AG04450 (cell line): ENCODE measurements at regions not wholly inside any gene's neighbourhood (a gene's known extent, or its start where the extent isn't known, plus 50 kb on each side); places are given as distances from the start of the nearest gene placed in this dataset.
"Not testable (repeated sequence)": the region's sequence is repeated elsewhere in the genome, so short reads cannot be mapped to it uniquely, and the experiment has no call there.

Experiments
- CTCF ChIA-PET: fragments of 300-600, 350-600 bp; formaldehyde crosslinking; extraction: SDS; loops from one replicate; lab custom pipeline; 2022; ENCODE audit warnings: antibody characterized with exemption, inconsistent platforms; lab: Charles Lee
- POLR2A ChIA-PET: fragments of 350-600 bp; formaldehyde crosslinking; extraction: SDS; loops from one replicate; lab custom pipeline; 2021; ENCODE audit warnings: antibody characterized with exemption, inconsistent platforms; lab: Yijun Ruan, JAX
- DNase-seq: peaks from one replicate; pipeline ENCODE4 v3.0.0-alpha.2; 2011; ENCODE audit warnings: low read depth, low spot score
- H3K27ac ChIP-seq: one replicate; pipeline ENCODE4 v1.5.1; 2012; ENCODE audit warnings: low read depth, low read length, control low read depth
- H3K27me3 ChIP-seq: one replicate; pipeline ENCODE4 v1.6.0; 2012; ENCODE audit warnings: low read length; ENCODE audit not compliant: control insufficient read depth, insufficient read depth
- H3K4me3 ChIP-seq: 2 replicates; pipeline ENCODE4 v1.5.1; 2011; ENCODE audit warnings: mild to moderate bottlenecking, low read depth, low read length, control low read depth
- H3K9me3 ChIP-seq: 2 replicates; pipeline ENCODE4 v1.5.1; 2012; ENCODE audit warnings: low read length; ENCODE audit not compliant: control insufficient read depth, insufficient read depth
- TF ChIP-seq, protein P1 (sequence below): IDR thresholded peaks from 2 replicates; pipeline ENCODE4 v1.5.1; 2011; ENCODE audit warnings: low read depth, low read length, control low read depth, inconsistent platforms

DNA sequence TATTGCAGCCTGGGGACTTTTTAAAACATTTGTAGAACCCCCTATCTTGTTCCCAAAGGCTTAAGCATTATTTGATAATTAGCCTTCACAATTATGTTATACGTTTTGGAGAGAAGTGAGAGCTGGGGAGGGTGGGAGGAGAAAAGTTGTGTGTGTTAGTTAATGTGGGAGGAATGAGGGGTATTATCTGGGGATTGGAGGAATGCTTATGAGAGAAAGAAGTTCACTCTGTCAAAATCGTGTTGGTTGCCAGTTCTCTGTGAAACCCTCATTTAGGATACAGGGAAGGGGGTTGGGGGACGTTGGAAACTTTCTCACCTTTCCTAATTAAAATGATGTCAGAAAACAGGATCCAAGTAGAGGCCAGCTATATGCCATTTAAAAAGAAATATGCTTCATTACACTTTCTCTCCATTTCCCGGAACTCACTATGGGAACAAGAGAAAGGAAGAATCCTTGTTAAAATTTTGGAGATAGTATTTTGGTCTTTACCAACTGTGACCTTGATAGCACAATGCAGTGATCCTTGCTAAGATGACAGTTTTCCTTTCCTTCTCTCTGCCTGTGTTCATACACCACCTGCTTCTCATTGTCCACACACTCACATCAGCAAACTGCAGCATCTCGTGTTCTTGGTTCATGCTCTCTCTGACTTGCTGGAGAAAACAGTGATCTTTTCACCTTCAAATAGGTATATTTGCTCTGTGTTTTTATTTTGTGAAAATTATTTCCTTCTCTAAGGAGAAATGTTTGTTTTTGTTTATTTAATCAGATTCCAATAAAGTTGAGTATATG, 336.7 kb upstream of the CLINT1 start:
- Histone ChIP-seq H3K9me3 (no peaks in the 10 kb centered on the region), H3K27ac (no peak overlapping the region), H3K4me3 (no peak overlapping the region), H3K27me3 (no peaks in the 10 kb centered on the region)
- TF ChIP-seq, protein P1, sequence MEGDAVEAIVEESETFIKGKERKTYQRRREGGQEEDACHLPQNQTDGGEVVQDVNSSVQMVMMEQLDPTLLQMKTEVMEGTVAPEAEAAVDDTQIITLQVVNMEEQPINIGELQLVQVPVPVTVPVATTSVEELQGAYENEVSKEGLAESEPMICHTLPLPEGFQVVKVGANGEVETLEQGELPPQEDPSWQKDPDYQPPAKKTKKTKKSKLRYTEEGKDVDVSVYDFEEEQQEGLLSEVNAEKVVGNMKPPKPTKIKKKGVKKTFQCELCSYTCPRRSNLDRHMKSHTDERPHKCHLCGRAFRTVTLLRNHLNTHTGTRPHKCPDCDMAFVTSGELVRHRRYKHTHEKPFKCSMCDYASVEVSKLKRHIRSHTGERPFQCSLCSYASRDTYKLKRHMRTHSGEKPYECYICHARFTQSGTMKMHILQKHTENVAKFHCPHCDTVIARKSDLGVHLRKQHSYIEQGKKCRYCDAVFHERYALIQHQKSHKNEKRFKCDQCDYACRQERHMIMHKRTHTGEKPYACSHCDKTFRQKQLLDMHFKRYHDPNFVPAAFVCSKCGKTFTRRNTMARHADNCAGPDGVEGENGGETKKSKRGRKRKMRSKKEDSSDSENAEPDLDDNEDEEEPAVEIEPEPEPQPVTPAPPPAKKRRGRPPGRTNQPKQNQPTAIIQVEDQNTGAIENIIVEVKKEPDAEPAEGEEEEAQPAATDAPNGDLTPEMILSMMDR = no peak
- POLR2A ChIA-PET = no interaction called here
- CTCF ChIA-PET = no interaction called here
- no peak for DNase-seq

DNA sequence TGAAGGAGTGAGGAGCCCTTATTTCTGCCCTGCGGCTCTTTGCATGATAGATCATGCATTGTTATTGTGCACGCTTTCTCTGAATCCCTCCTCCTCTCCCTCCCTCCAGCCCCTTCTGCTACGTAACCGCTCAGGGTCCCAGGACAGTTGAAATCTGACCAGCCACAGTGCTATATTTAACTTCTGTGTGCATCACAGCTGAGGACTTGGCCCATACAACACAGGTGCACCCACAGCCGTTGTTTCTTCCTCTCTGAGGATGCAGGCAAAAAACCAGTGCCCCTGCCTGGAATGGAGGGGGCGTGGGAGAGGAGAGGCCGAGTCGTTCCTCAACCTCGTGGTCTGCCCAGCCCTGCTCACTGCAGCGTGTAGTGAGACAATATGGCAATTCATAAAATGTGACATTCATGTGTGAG, 335.6 kb upstream of the CLINT1 start:
- DNase-seq = no peak
- POLR2A ChIA-PET = no interaction called here
- H3K9me3 ChIP-seq = no peaks in the 10 kb centered on the region

DNA sequence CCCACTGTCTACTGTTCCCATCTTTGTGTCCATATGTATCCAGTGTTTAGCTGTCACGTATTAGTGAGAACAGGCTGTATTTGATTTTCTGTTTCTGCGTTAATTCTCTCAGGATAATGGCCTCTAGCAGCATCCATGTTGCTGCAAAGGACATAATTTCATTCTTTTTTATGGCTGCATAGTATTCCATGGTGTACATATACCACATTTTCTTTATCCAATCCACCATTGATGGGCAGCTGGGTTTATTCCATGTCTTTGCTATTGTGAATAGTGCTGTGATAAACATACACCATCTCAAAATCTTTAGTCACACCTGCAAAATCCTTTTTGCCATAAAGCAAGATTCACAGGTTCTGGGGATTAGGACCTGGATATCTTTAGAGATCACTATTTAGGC, 334.4 kb upstream of the CLINT1 start:
- CTCF ChIA-PET, H3K9me3 ChIP-seq, H3K27ac ChIP-seq, POLR2A ChIA-PET, H3K27me3 ChIP-seq, DNase-seq, H3K4me3 ChIP-seq: not testable (repeated sequence)

More for the DNA sequence above, 335.6 kb upstream of the CLINT1 start:
- Histone ChIP-seq H3K4me3 (no peak overlapping the region), H3K27ac (no peak overlapping the region), H3K27me3 (no peaks in the 10 kb centered on the region)
- CTCF ChIA-PET = no interaction called here
- TF ChIP-seq, protein P1 = no peak

DNA sequence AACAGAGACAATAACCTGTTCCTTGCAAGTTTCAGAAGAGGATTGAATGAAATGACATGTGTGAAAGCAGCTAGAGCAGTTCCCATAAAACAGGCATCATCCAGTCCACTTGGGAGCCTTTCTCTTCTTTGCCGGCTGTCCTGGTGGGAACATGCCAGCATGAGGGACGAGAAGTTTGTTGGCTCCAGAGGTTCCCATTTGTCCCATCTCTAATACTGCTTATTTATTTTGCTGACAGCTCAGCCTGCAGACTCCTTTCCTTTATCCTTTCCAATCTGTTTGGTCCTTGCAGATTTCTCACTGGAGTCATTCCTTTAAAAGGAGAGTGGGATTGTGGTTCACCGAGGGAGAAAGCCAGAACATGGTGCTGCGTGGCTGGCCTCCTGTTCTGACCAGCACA, 321.5 kb upstream of the CLINT1 start:
- Histone ChIP-seq H3K9me3 (no peaks in the 10 kb centered on the region), H3K27ac (no peak overlapping the region), H3K27me3 (peaks cover 2% of the 10 kb centered on the region), H3K4me3 (no peak overlapping the region)
- POLR2A ChIA-PET = no interaction called here
- CTCF ChIA-PET = no interaction called here
- DNase-seq = no peak
- TF ChIP-seq, protein P1 = no peak

DNA sequence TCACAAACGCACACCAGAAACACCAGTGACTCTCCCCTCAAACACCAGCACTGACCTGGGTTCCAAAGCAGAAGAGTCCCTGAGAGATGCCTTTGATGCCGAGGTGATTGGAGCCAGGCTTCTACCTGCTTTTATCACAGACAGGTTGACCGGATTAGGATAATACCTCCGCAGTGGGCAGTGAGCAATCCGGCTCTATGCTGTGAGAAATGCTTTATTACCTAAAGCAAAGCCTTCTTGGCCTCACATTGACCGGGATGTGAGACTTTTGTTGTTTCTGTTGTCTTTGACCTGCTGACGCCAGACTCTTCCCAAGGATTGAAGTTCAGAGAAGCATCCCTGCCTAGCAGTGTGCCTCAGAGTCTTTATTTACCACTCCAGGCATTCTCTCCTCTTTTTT, 320.3 kb upstream of the CLINT1 start:
- DNase-seq = no peak
- H3K9me3 ChIP-seq = no peaks in the 10 kb centered on the region
- CTCF ChIA-PET = no interaction called here
- no peak overlapping the region for H3K4me3 ChIP-seq
- TF ChIP-seq, protein P1 = no peak
- POLR2A ChIA-PET = no interaction called here
- H3K27ac ChIP-seq = no peak overlapping the region
- peaks cover 2% of the 10 kb centered on the region for H3K27me3 ChIP-seq
